NCI-H69 (cell line): ENCODE measurements at regions not wholly inside any gene's neighbourhood (a gene's known extent, or its start where the extent isn't known, plus 50 kb on each side); places are given as distances from the start of the nearest gene placed in this dataset.
"Not testable (repeated sequence)": the region's sequence is repeated elsewhere in the genome, so short reads cannot be mapped to it uniquely, and the experiment has no call there.

Experiments used
- DNase-seq: peaks from one replicate; lab custom pipeline; 2025; lab: John Stamatoyannopoulos, UW

DNA sequence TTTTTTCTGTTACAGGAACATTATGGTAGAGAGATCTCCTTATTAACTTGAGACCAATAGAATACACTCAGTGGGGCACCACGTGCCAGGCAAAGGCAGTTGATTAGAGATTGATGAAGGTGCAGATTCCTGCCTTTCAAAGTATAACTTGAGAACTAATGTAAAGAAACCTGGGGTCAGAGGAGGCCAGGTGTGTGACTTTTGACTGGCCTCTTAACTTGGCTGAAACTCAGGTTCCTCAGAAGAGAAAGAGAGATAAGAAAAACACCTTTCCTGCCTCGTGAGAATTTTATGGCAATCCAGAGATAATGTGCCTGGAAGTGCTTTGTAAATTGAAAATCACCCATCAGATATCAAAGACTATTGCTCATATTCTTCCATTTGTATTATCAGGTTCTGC lies 110.7 kb upstream of the GZMB start:
- no peak for DNase-seq

DNA sequence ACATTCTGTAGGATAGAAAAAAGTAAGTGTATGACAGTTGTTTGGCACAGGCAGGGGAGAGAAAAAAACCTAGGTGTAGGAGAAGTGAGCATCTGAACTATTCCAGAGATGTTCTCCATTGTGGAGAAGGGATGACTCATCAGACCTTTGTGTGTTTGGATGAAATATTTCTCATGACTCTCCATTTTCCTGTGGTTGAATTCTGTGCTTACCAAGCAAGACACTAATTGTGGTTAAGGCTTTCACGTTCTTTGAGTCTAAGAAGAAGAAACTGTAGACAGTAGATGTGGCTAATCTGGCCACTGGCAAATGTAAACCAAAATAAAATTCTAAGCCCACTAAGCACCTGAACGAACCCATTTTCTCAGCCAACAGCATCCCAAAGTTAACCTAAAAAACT lies 107.9 kb upstream of the GZMB start:
- no peak for DNase-seq

DNA sequence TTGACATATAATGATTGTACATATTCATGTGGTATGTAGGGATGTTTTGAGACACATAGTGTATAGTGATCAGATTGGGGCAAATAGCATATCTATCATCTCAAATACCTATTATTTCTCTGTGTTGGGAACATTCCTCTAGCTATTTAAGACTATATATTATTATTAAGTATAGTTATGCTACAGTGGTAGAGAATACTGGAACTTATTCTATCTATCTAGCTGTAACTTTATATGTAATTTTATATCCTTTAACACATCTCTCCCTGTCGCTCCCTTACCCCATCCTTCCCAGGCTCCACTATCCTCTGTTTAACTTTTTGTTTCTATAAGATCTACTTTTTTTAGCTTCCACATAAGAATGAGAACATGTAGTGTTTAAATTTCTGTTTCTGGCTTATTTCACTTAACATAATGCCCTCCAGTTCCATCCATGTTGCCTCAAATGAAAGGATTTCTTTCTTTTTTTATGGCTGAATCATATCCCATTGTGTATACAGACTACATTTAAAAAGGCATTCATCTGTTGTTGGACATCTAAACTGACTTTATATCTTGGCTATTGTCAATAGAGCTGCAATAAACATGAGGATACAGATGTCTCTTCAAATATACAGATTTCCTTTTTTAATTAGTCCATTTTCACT lies 102.1 kb upstream of the GZMB start:
- DNase-seq, result no peak

DNA sequence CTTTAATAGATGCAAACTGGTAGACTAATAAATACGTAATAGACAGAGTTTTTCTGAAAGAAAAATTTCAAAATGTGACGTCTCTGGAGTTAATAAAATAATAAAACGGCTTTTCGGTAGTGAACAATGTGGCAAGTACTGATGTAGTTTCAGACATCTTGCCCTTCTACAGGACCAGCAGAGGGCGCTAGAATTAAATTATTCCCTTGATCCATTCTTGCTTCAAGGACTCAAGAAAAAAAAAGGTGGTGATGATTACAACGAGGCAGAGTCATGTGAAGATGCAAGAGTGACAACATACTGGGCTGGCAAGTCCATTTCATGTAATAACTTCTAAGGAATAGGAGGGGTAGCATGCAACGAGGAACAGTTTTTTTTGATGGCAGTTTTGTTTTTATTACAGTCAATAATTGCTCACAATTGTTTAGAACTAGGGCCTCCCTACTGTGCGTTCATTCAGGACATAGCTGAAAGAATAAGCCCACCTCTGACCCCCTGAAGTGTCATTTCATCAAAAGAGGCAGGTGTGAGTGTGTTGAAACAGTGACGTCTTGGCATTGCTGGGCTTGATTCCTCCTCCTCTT lies 101.0 kb upstream of the GZMB start:
- DNase-seq, result peak; percentile 91

DNA sequence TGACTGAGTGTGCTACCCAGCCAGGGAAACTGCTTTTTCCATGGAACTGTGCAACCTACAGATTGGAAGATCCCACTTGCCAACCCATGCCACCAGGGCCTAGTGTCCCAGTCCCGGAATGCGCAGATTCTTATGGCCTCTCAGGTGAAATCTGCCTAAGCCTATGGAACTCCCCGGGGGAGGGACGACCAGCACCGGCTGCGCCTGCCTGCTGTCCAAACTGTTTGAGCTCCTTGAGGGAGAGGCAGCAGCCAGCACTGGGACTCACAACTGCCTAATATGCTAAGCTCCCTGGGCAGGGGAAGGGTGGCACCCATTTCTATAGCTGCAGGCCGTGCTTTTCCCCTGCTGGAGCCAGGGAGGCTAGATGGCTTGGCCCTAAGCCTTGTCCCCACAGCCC lies 92.5 kb upstream of the GZMB start:
- no peak for DNase-seq

DNA sequence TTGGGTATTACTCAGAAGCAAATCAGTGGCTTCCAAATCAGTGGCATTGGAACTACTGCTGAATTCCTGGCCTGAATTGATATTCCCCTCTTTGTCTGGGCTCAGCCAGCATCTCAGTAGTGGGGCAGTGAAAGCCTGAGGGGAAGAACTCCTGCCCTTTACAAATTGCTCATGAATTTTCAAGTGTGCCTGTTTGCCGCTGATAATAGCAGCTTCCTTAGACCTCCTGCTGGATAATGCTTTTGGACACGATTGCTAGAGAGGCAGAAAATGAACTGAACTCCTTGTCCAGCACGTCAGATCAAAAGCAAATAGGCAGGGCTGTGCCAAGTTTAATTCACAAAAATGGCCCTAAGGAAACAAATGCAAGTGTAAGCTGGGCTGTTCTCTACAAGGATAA lies 91.3 kb upstream of the GZMB start:
- peak; percentile 84 for DNase-seq

DNA sequence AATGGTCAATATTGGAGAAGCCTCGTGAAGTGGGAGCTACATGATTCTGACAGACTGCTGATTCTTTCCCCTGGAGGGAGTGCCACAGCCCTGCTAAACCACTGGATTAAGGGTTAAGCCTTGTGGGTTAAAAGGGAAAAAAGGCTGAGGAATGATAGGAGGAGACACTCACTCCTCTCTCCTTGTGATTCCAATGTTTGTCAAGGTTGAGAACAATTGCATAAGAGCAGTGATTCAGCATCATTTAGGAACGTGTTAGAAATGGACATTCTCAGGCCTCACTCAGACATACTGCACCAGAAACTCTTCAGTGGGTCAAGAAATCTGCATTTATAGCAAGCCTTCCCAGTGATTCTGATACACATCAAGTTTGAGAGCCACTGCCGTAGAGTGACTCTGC lies 87.8 kb upstream of the GZMB start:
- DNase-seq, result no peak

DNA sequence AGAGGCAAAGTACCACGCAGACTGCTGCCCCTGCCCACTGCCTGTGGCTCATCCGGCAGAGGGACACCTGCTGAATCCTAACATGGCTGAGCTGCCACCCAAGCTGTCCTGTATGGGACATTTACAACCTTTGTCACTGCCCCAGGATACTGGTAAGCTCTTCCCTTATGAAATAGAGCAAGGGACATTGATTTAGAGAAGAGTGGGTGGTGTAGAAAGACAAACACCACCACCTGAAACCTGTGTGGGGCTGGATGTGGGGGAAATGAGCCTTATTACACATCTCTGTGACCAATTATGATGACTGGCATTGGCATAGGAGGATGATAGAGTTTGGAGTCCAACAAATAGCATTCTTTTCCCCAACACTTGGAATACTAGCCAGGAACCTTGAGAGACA lies 81.2 kb upstream of the GZMB start:
- DNase-seq, result no peak

DNA sequence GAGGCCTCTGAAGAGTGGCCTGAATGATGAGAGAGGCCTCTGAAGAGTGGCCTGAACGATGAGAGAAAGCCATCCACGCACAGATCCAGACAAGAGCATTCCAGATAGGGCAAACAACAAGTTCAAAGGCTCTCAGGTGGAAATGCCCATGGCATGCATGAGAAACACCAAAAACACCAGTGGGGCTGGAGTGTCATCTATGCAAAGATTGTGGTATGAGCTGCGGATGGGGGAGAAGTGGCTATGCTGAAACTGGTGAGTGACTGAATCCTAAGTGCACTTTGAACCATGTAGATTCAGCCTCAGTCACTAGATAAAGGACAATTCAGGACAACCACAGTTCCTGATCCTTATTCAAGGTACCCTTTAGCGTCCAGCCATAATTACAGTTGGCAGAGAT lies 79.4 kb upstream of the GZMB start:
- DNase-seq, result no peak

DNA sequence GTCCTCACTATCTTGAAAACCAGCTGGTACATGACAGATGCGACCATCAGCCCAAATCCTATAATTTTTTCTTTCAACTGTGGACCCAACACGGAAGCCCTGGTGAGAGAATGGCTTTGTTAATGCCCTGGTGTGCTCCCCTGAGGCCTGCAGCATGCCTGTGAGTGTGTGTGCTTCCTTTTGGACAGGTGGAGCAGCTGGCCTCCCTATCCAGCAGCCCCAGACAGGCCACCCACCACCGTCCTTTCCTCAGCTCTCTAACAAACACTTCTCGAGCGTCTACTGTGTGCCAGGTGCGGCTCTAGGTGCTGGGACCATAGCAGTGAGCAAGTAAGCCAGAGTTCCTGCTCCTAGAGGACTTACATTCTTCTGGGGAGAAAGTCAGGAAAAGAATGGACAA lies 78.9 kb upstream of the GZMB start:
- DNase-seq, result peak; percentile 85

DNA sequence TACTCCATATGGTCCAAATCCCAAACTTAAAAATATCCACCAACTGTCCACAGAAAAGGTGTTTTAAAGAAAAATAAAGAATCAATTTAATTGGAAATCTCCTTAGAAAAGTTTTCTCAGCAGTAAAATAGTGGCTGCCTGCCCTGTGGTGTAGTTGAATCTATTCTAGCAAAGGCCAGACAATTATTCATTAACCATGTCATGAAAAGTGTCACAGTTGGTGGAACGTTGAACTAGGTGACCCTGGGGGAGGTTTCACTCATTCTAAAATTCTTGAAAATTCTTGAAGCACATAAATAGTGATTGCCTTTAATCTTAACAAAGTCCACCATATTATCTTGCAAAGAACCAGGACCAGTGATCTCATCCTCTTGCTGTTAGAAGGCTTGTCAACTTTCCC lies 78.4 kb upstream of the GZMB start:
- no peak for DNase-seq

DNA sequence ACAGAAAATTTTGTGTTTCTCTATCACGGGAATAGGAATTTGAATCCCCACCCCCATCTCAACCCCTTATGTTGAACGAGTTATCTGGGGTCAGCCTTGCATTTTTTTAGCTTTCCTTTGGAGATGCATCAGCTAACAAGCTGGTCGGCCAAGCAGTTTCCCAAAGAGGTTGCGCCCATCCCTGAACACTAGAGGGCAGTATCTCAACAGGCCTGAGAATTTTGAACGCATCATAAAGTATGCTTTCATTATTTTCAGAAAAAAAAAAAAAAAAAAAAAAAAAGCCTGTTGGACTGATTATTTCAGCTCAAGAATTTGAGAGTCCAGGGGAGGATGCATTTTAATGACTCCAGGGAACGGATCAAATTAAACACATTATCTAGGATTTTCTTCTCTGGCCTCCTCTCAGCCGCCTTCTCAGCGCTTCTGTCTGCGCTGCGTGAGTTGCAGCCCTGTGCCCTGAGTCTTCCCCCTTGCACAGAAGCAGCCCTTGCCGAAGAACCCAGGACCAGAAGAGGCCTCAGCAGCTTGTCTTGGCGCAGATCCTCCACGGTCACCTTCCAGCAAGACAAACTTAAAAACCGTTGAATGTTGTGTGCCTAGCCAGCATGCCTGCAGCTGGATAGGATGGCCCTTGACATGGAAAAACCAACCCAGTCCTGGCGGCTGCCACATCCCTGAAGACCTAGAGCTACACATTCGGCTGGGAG lies 76.6 kb upstream of the GZMB start:
- DNase-seq, result peak; percentile 66

DNA sequence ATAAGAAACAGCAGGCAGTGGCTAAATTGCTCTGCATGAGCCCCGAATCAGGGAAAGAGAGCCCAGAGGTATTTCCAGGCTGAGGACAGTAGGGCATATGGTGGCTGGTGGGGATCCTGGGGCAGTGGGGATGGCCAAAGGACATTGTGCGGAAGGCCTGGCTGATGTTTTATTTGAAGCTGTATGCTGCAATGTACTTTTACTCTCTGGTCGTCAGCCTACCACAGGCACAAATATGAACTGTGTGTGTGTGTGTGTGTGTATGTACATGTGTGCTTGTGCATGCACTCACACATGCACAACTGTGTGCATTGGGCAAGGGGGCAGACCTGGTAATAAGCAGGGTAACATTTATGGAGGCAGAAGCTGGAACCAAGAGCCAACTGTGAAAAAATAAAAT lies 74.7 kb upstream of the GZMB start:
- DNase-seq, result no peak

DNA sequence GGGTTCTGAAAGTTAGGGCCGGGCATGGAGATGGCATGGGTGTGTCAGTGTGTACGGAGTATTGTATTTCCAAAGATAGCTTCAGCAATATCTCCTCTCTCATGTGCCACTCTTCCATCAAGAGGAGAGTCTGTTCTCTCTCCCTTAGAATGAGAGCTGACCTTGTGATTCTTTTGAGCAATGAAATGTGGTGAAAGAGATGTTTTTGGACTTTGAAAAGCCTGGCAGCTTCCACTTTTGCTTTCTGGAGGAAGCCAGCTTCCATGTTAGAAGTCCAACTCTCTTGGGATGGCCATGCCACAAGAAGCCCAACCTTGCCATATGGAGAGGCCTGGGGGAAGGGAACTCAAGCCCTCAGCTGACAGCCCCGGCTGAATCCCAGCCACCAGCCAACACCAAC lies 72.4 kb upstream of the GZMB start:
- DNase-seq, result no peak

DNA sequence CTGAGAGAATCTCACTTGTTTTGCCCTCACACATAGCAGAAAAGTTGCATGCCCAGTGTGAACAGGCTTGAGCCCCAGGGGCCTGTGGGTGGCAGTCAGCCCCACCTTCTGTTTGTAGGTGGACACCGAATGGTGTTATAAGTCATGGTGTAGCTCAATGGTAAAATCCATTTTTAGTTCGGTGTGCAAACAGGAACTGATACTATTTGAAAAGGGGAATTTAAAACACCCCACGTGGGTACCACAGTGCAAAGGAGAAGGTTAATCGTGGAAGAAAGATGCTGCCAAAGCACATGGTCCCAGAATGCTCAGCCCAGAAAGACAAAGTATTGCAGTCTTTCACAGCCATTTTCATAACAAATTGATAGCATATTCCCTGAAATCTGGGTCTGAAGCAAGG lies 71.8 kb upstream of the GZMB start:
- no peak for DNase-seq

DNA sequence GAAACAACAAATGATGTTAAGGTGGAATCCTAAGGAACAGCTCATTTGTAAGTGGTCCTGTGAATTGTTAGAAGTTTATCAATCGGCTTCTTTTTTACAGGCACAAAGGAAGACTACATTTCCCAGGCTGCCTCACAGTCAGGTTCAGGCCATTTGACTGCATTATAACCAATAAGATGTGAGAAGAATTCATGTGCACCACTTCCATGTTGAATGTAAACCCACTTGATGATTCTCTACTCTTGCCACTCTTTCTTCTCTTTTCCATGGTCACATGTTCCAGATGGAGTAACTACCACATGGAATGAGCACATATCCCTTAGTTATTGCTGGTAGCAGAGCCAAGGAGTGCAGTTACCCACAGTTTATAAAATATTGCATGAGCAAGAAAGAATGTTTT lies 67.1 kb upstream of the GZMB start:
- no peak for DNase-seq

DNA sequence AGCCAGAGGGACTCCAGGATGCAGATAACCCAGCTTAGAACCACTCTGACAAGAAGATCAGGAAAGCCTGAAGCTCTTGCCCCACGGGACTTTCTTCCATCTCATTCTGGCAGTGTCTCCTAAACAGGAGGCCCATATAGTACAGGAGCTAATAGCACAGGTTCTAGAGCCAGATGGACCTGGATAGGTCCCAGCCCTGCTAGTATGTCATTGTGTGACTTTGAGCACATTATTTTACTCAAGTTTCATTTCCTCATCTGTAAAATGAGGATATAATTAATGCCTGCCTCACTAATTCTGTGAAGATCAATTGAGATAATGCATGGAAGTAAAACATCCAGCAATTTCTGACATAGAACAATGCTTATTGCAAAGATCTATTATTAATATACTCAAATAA lies 66.5 kb upstream of the GZMB start:
- no peak for DNase-seq

DNA sequence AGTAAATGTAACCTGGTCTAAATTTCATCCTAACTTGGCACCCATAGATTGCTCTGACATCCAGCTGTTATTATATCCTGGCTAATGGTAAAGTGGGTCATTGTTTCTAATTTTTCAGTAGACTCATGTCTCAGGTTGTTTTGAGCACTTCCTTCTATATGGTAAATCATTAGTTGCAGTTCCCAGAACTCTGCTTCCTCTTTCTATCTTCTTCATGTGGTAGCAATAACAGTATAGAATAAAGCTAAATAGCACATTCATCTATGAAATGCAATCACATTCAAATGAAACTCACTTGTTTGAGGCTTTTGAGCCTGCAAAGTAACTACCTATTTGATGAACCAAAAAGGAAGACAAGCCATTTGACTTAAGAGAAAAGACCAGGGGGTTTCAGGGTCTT lies 65.1 kb upstream of the GZMB start:
- no peak for DNase-seq

DNA sequence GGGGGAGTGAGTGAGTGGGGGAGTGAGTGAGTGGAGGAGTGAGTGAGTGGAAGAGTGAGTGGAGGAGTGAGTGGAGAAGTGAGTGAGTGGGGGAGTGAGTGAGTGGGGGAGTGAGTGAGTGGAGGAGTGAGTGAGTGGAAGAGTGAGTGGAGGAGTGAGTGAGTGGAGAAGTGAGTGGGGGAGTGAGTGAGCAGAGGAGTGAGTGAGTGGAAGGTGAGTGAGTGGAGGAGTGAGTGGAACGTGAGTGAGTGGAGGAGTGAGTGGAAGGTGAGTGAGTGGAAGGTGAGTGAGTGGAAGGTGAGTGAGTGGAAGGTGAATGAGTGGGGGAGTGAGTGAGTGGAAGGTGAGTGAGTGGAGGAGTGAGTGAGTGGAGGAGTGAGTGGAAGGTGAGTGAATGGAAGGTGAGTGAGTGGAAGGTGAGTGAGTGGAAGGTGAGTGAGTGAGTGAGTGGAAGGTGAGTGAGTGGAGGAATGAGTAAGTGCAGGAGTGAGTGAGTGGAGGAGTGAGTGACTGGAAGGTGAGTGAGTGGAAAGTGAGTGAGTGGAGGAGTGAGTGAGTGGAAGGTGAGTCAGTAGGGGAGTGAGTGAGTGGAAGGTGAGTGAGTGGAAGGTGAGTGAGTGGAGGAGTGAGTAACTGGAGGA lies 62.4 kb upstream of the GZMB start:
- DNase-seq, result not testable (repeated sequence)

DNA sequence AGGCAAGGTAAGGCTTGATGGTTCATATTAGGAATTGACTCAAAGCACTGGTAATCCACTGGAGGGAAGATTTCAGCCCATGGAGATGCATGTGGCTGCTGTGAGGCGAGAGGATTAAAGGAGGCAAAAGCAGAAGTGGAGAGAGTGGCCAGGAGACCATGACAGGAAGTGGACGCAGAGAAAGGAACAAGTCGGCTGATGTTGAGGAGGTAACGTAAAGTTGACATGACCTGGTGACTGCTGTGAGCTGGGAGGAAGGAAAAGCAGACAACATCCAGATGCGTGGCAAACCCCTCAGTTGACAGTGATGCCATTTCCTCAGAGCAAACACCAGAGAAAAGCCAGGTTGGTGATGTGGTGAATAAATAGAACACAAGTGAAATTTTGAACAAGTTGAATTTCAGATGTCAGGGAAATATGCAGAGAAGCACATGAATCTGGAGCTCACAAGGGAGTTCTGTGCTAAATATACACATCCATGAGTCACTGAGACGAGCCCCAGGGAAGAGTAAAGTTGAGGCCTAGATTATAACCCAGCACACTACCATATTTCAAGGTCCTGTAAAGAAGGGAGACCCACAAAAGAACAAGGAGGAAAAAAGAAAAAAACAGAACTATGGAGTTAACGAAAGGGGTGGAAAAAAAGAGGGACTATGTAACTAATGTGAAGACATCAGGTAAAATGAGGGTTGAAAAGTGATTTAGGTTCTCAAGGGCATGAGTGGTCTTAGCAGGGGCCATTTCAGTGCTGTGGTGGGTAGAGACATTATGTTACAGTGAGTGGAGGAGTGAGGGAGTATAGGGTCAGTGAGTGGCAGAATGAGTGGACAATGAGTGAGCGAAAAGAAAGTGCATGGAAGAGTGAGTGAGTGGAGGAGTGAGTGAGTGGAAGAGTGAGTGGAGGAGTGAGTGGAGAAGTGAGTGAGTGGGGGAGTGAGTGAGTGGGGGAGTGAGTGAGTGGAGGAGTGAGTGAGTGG lies 61.6 kb upstream of the GZMB start:
- no peak for DNase-seq

DNA sequence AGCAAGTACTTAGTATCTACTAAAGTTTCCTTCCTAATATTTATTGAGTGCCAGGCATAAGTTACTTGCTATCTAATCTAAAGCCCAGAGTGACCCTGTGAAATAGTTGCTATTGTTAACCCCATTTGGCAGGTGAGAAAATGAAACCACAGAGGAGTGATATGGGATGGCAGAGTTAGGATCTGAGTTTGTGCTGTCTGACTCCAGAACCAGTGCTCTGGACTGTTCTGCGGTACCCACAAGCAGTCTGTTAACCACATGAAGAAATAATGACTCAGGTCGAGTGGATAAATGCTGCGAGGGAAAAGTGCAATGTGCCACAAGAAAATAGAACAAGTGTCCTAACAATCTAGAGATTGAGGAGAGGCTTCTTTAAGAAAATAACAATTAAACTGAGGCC lies 60.7 kb upstream of the GZMB start:
- DNase-seq, result no peak

DNA sequence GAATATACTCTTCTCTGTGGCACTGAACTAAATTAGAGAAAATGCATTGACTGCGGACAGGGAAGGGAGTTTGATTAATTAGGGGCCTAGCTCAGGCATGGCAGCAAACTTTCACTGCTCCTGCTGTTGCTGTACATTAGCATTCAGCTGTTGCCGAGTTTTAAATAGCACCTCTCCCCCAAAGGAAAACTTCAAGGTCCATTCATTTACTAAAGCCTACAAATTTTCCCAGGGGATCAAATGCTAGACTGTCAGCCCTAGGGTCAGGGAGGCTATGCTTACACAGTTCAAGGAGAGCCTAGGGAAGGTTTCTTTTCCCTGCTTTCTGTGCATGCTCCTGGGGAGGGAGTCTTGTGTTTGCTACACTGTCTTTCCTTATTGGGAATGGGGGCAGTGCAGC lies 60.0 kb upstream of the GZMB start:
- no peak for DNase-seq
